ENCODE measurements at regions not wholly inside any gene's neighbourhood (a gene's known extent, or its start where the extent isn't known, plus 50 kb on each side); places are given as distances from the start of the nearest gene placed in this dataset.
A peak's percentile ranks its signal among the peaks of the same experiment; 100 is the strongest.
"Not testable (repeated sequence)": the region's sequence is repeated elsewhere in the genome, so short reads cannot be mapped to it uniquely, and the experiment has no call there.

DNA sequence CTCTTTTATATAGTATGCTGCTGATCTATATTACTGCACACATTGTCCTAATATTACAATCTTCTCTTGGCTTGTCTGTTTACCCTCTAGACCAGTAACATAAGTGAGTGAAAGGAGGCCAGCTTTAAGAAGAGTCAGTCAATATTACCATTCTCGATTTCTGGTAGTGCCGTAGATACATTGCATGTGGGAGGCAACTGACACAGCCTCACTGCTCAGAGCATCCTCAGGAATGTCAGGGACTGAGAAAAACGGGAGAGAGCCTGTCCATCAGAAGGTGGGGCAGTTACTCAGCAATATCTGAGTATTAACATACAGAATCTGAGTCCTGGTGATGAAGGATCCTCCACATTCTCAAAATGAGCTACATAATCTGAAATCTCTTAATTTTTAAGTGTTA, 259.9 kb downstream of the GJA1 start:
- DNase-seq (ENCODE audit: low read depth, low spot score) = no peak
- in situ Hi-C loops (cut with HindIII; ENCODE audit: low pct_unique_long_range_greater_than_20kb, low sequenced_read_pairs) = no loop called here

GRCh38 chr6:121697921-121698320, 262.5 kb downstream of the GJA1 start:
- DNase-seq (ENCODE audit: low read depth, low spot score) = no peak
- in situ Hi-C loops (cut with HindIII; ENCODE audit: low pct_unique_long_range_greater_than_20kb, low sequenced_read_pairs) = no loop called here

GRCh38 chr6:121698617-121699016, 263.2 kb downstream of the GJA1 start:
- DNase-seq (ENCODE audit: low read depth, low spot score) = peak; percentile 82
- in situ Hi-C loops (cut with HindIII; ENCODE audit: low pct_unique_long_range_greater_than_20kb, low sequenced_read_pairs) = no loop called here

- DNase-seq (ENCODE audit: low read depth, low spot score); in situ Hi-C loops (cut with HindIII; ENCODE audit: low pct_unique_long_range_greater_than_20kb, low sequenced_read_pairs): not testable (repeated sequence)
Observed at GRCh38 chr6:121703129-121703528, 267.7 kb downstream of the GJA1 start.

DNA sequence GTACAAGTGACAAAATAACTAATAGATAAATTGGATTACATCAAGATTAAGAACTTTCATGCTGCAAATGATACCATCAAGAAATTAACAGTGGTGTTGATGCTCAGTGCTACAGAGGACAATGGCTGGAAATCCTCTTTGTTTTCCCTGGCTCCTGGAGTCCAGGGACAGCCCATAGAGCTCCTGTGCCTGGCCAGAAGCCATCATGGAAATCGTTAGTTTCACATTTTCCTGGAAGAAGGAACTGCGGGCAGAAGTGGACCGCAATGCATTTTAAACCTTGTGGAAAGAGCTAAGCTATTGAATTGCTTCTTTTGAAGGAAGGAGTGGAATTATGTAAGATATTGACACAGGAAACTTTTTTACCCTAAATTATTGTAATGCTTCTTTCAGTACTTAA, 276.0 kb downstream of the GJA1 start:
- in situ Hi-C loops (cut with HindIII; ENCODE audit: low pct_unique_long_range_greater_than_20kb, low sequenced_read_pairs) = no loop called here
- DNase-seq (ENCODE audit: low read depth, low spot score) = no peak

DNA sequence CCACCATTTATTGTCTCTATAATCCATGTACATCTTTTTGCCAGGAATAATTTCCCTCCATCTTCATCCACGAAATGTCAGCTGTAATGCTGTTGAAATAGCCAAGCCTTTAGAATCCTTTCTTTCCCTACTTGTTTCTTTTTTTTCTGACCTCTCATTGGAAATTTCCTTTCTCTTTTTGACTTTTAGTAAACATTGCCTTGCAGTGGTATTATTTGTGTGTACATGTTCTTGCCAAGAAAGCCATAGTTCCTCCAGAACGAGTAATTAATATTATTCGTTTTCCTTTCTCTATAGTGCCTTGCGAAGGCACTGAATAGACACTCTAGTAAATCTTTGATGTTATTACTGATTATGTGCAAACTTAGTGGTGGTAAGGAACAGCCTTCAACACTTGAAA, 282.2 kb downstream of the GJA1 start:
- no peak for DNase-seq (ENCODE audit: low read depth, low spot score)
- in situ Hi-C loops (cut with HindIII; ENCODE audit: low pct_unique_long_range_greater_than_20kb, low sequenced_read_pairs) = no loop called here

DNA sequence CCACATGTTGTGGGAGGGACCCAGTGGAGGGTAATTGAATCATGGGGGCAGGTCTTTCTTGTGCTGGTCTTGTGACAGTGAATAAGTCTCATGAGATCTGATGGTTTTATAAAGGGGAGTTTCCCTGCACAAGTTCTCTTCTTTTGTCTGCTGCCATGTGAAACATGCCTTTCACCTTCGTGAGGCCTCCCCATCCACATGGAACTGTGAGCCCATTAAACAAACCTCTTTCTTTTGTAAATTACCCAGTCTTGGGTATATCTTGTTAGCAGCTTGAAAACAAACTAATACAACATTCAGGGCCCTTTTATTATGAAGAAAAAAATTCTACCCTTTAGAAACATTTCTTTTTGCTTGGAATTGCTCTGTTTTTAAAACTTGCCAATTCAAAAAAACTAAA, 285.4 kb downstream of the GJA1 start:
- in situ Hi-C loops (cut with HindIII; ENCODE audit: low pct_unique_long_range_greater_than_20kb, low sequenced_read_pairs); DNase-seq (ENCODE audit: low read depth, low spot score): not testable (repeated sequence)

DNA sequence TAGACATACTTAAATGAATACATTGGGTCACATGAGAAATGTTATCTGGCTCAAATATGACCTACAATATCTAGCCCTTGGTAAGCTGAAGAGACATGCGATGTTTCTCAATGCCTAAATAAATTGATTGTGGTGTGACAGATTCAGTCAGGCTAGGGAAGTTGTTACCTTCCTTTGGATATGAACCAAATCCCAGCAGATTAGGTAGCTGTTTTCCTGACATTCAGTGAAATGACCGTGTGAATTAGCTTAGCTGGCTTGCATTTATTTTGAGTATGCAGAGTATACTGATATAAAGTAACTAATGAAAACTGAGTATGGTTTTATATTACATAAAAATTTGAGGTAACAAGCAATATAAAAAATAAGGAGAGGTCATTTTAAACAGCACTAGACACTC, 288.2 kb downstream of the GJA1 start:
- DNase-seq (ENCODE audit: low read depth, low spot score) = no peak
- in situ Hi-C loops (cut with HindIII; ENCODE audit: low pct_unique_long_range_greater_than_20kb, low sequenced_read_pairs) = no loop called here

- no peak for DNase-seq (ENCODE audit: low read depth, low spot score)
- in situ Hi-C loops (cut with HindIII; ENCODE audit: low pct_unique_long_range_greater_than_20kb, low sequenced_read_pairs) = no loop called here
Observed at GRCh38 chr6:121724576-121724975, 289.1 kb downstream of the GJA1 start.

GRCh38 chr6:121726596-121726995, 291.1 kb downstream of the GJA1 start:
- no peak for DNase-seq (ENCODE audit: low read depth, low spot score)
- in situ Hi-C loops (cut with HindIII; ENCODE audit: low pct_unique_long_range_greater_than_20kb, low sequenced_read_pairs) = no loop called here

DNA sequence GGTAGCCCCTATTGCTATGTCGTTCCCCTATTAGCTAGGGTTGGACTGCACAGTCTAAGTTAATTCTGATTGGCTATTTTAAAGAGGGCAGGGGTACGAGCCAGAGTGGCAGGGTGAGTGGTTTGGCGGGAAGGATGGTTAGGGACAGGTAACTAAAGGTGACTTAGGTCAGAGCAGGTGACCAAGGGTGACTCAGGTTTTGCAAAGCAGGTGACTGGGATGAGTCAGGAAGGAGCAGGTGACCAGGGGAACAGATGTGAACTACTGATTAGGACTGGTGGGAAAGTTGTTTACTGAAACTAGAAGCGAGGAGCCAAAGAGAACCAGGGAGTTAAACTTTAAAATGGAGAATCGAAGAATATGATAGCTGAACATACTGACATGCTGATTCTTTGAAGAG, 295.2 kb downstream of the GJA1 start:
- in situ Hi-C loops (cut with HindIII; ENCODE audit: low pct_unique_long_range_greater_than_20kb, low sequenced_read_pairs) = no loop called here
- DNase-seq (ENCODE audit: low read depth, low spot score) = no peak

DNA sequence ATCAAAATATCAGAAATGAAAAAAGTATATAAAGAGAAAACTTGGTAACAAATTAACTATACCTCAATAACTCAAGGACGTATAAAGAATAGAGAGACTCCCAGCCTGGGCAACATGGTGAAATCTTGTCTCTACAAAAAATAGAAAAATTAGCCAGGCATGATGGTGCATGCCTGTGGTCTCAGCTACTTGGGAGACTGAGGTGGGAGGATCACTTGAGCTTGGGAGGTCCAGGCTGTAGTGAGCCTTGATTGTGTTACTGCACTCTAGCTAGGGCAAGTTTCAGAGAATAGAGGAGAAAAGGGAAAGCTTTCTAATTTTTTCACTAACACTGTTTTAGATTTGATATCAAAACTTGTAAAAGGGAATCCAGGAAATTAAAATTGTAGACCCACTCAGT, 295.9 kb downstream of the GJA1 start:
- in situ Hi-C loops (cut with HindIII; ENCODE audit: low pct_unique_long_range_greater_than_20kb, low sequenced_read_pairs) = no loop called here
- no peak for DNase-seq (ENCODE audit: low read depth, low spot score)

- no peak for DNase-seq (ENCODE audit: low read depth, low spot score)
- in situ Hi-C loops (cut with HindIII; ENCODE audit: low pct_unique_long_range_greater_than_20kb, low sequenced_read_pairs) = no loop called here
Observed at GRCh38 chr6:121732641-121733040, 297.2 kb downstream of the GJA1 start.

- no peak for DNase-seq (ENCODE audit: low read depth, low spot score)
- in situ Hi-C loops (cut with HindIII; ENCODE audit: low pct_unique_long_range_greater_than_20kb, low sequenced_read_pairs) = no loop called here
Observed at GRCh38 chr6:121733234-121733633, 297.8 kb downstream of the GJA1 start.

GRCh38 chr6:121740188-121740587, 304.7 kb downstream of the GJA1 start:
- DNase-seq (ENCODE audit: low read depth, low spot score); in situ Hi-C loops (cut with HindIII; ENCODE audit: low pct_unique_long_range_greater_than_20kb, low sequenced_read_pairs): not testable (repeated sequence)

DNA sequence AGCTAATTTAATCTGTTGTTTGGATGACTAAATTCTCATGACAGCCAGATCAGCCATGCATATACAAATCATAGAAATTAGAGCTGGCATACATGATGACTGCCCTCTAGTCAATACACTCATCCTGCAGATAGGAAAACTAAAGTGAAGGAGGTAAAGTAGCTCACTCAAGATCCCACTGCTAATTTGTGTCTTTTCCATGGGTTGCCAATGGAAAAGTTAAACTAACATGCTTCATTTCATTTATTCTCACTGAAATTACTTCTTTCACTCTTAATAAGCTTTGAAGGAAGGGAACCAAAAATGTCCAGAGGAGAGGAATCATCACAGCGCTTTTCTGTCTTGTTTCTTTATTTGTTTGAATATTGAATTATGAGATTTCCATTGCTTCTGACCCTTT, 308.2 kb downstream of the GJA1 start:
- in situ Hi-C loops (cut with HindIII; ENCODE audit: low pct_unique_long_range_greater_than_20kb, low sequenced_read_pairs) = no loop called here
- DNase-seq (ENCODE audit: low read depth, low spot score) = no peak

DNA sequence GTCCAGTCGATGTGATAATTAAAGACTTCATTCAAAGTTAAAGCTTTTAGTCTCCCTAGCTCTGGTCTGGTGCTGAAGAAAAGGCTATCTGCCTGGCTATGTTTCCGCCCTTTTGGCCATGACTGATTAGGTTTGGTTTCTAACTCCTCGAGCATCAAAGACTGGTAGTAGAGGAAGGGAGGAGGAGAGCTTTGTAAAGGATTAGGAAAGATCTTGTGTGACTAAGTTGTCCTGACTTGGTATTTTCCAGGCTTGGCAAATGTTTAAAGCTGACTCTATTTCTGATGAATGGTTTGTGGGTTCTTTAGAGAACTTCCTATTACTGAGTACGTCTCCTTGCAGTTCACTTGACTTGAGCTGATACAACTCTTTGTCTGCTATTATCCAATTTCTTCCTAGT, 312.9 kb downstream of the GJA1 start:
- DNase-seq (ENCODE audit: low read depth, low spot score) = no peak
- in situ Hi-C loops (cut with HindIII; ENCODE audit: low pct_unique_long_range_greater_than_20kb, low sequenced_read_pairs) = no loop called here

- DNase-seq (ENCODE audit: low read depth, low spot score) = peak; percentile 4
- in situ Hi-C loops (cut with HindIII; ENCODE audit: low pct_unique_long_range_greater_than_20kb, low sequenced_read_pairs) = no loop called here
Observed at GRCh38 chr6:121748850-121749249, 313.4 kb downstream of the GJA1 start.

- no peak for DNase-seq (ENCODE audit: low read depth, low spot score)
- in situ Hi-C loops (cut with HindIII; ENCODE audit: low pct_unique_long_range_greater_than_20kb, low sequenced_read_pairs) = no loop called here
Observed at GRCh38 chr6:121755485-121755884, 320.0 kb downstream of the GJA1 start.

DNA sequence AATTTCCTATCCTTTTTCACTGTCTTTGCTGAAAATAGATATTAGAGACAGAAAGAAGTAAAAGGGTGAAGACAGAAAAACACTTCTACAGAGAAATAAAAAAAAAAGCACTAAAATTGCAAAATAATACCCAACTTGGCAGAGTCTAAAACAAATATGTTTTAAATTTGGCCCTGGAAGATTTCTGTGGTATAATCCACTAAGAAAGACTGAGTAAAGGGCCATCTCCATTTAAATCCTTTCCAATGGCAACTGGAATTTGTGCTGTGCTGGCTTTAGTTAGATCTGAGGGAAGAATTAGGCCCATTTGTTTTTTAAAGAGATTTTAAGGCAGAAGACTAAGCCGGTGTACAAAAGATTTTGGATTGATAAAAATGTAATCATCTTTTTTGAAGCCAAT, 321.2 kb downstream of the GJA1 start:
- in situ Hi-C loops (cut with HindIII; ENCODE audit: low pct_unique_long_range_greater_than_20kb, low sequenced_read_pairs) = no loop called here
- DNase-seq (ENCODE audit: low read depth, low spot score) = no peak
